ENCODE measurements at regions not wholly inside any gene's neighbourhood (a gene's known extent, or its start where the extent isn't known, plus 50 kb on each side); places are given as distances from the start of the nearest gene placed in this dataset.

GRCh38 chr12:102540815-102541385 lies 60.5 kb upstream of the IGF1 start:
- ATAC-seq (ENCODE audit: insufficient read depth, low FRiP score), result no peak
- Histone ChIP-seq H3K9me3 (ENCODE audit: control insufficient read depth in 4 of 4, insufficient read depth in 3 of 4, low read length in 3 of 4) (peaks cover 0 to 3% (median 0%) of the 10 kb centered on the region in 4 donors), H3K27me3 (ENCODE audit: control insufficient read depth in 3 of 3, insufficient read depth in 3 of 3, low read length in 2 of 3) (no peaks in the 10 kb centered on the region), H3K4me1 (ENCODE audit: control insufficient read depth in 5 of 5, insufficient read depth in 5 of 5, low read length in 5 of 5) (peaks cover 0 to 17% (median 0%) of the 10 kb centered on the region in 5 donors), H3K27ac (ENCODE audit: low read depth in 1 of 2, low read length in 1 of 2) (no peak overlapping the region), H3K36me3 (ENCODE audit: control insufficient read depth in 4 of 4, insufficient read depth in 4 of 4, low read length in 4 of 4) (no peaks in the 10 kb centered on the region), H3K4me3 (no peak overlapping the region), H3K9ac (ENCODE audit: insufficient read depth in 1 of 2, low read length in 2 of 2) (no peak overlapping the region)
- no peak for TF ChIP-seq CTCF (IDR thresholded peaks at IDR 0.05; ENCODE audit: control extremely low read depth, extremely low read depth)
- WGBS, 2 donors, result 81 to 86% methylated on average over 3 of the region's 3 CpGs
- DNase-seq, result no peak

- TF ChIP-seq CTCF (IDR thresholded peaks at IDR 0.05; ENCODE audit: control extremely low read depth, extremely low read depth), result no peak
- Histone ChIP-seq H3K4me3 (no peak overlapping the region), H3K9me3 (ENCODE audit: control insufficient read depth in 4 of 4, insufficient read depth in 3 of 4, low read length in 3 of 4) (peaks cover 0 to 3% (median 0%) of the 10 kb centered on the region in 4 donors), H3K4me1 (ENCODE audit: control insufficient read depth in 5 of 5, insufficient read depth in 5 of 5, low read length in 5 of 5) (peaks cover 0 to 17% (median 0%) of the 10 kb centered on the region in 5 donors), H3K27ac (ENCODE audit: low read depth in 1 of 2, low read length in 1 of 2) (no peak overlapping the region), H3K36me3 (ENCODE audit: control insufficient read depth in 4 of 4, insufficient read depth in 4 of 4, low read length in 4 of 4) (no peaks in the 10 kb centered on the region), H3K27me3 (ENCODE audit: control insufficient read depth in 3 of 3, insufficient read depth in 3 of 3, low read length in 2 of 3) (no peaks in the 10 kb centered on the region), H3K9ac (ENCODE audit: insufficient read depth in 1 of 2, low read length in 2 of 2) (no peak overlapping the region)
- no peak for DNase-seq
- no peak for ATAC-seq (ENCODE audit: insufficient read depth, low FRiP score)
- 58 to 71% methylated on average over 10 of the region's 10 CpGs for WGBS, 2 donors
These were observed 59.5 kb upstream of the IGF1 start for GRCh38 chr12:102539651-102540553.

GRCh38 chr12:102535306-102535705 lies 54.9 kb upstream of the IGF1 start:
- no peak for TF ChIP-seq CTCF (IDR thresholded peaks at IDR 0.05; ENCODE audit: control extremely low read depth, extremely low read depth)
- Histone ChIP-seq H3K27me3 (ENCODE audit: control insufficient read depth in 3 of 3, insufficient read depth in 3 of 3, low read length in 2 of 3) (no peaks in the 10 kb centered on the region), H3K9ac (ENCODE audit: insufficient read depth in 1 of 2, low read length in 2 of 2) (no peak overlapping the region), H3K27ac (ENCODE audit: low read depth in 1 of 2, low read length in 1 of 2) (no peak overlapping the region), H3K4me1 (ENCODE audit: control insufficient read depth in 5 of 5, insufficient read depth in 5 of 5, low read length in 5 of 5) (no peaks in the 10 kb centered on the region), H3K4me3 (no peak overlapping the region), H3K9me3 (ENCODE audit: control insufficient read depth in 4 of 4, insufficient read depth in 3 of 4, low read length in 3 of 4) (peaks cover 0 to 3% (median 2%) of the 10 kb centered on the region in 4 donors), H3K36me3 (ENCODE audit: control insufficient read depth in 4 of 4, insufficient read depth in 4 of 4, low read length in 4 of 4) (no peaks in the 10 kb centered on the region)
- DNase-seq, result no peak
- ATAC-seq (ENCODE audit: insufficient read depth, low FRiP score), result no peak
- 88 to 91% methylated on average over 8 of the region's 8 CpGs for WGBS, 2 donors
